Activated gamma-delta T cell (primary cell): ENCODE measurements at regions not wholly inside any gene's neighbourhood (a gene's known extent, or its start where the extent isn't known, plus 50 kb on each side); places are given as distances from the start of the nearest gene placed in this dataset.
"Not testable (repeated sequence)": the region's sequence is repeated elsewhere in the genome, so short reads cannot be mapped to it uniquely, and the experiment has no call there.

Experiments
- DNase-seq: peaks from one replicate; lab custom pipeline; 2025; lab: John Stamatoyannopoulos, UW

GRCh38 chr4:178165251-178165950 is 723.2 kb upstream of the AGA start:
- DNase-seq: no peak

- DNase-seq: no peak
Measured at GRCh38 chr4:178165951-178166308, 723.7 kb upstream of the AGA start.

DNA sequence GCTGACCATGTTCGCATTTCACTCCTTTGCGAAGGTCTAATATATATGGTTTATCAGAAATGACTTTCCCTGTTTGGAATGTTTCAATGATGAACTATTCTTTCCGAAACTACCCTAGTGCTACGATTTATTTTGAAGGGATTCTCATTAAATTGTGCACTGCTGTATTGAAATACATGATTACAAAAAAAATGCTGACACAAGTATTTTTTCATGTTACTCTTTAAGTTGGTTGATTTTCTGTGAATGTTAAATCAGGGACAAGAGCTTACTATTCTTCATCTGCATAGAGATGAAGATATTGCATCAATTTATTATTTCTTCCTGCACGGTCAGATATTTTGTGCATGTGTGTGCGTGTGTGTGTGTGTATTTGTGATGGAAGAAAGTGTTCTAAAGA is 731.5 kb upstream of the AGA start:
- no peak for DNase-seq

DNA sequence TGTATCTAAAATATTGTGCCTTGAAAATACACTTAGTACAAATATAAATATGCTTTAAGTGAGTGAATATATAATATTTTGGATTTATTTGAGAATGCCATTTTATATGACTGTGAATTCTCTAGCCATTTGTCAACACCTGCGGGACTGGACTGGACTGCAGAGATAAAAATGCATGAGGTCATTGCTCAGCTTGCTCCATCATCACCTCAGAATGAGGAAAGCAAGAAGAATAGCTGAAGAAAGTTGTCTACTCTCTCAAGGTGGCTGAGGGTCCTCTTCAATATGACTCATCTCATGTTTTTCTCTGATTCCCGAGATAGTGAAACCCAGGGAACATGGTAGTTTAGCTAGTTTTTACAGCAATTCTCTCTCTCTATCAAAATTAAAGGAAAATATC is 732.5 kb upstream of the AGA start:
- DNase-seq: no peak

- no peak for DNase-seq
Measured at GRCh38 chr4:178185517-178185916, 743.3 kb upstream of the AGA start.

- DNase-seq: no peak
Measured at GRCh38 chr4:178192611-178193010, 750.4 kb upstream of the AGA start.

GRCh38 chr4:178196751-178197374 is 754.6 kb upstream of the AGA start:
- no peak for DNase-seq

DNA sequence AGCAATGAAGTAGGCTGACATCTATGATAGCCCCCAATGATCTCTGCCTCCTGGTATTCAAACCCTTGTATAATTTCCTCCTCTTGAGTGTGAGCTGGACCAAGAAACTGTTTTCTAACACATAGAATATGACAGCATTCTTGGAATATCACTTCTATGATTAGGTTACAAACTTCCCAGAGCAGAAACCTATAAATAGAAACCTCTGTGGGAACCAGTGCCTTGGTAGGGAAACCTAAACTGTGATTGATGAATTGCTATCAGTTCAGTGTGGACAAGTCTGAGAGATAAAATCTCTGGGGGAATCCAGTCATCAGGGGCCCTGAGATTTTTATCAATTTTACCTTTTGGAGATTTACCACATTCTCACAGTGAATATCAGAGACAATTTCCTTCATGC is 756.5 kb upstream of the AGA start:
- DNase-seq: no peak

- no peak for DNase-seq
Measured at GRCh38 chr4:178202422-178202821, 760.2 kb upstream of the AGA start.

- no peak for DNase-seq
Measured at GRCh38 chr4:178205826-178206225, 763.6 kb upstream of the AGA start.

DNA sequence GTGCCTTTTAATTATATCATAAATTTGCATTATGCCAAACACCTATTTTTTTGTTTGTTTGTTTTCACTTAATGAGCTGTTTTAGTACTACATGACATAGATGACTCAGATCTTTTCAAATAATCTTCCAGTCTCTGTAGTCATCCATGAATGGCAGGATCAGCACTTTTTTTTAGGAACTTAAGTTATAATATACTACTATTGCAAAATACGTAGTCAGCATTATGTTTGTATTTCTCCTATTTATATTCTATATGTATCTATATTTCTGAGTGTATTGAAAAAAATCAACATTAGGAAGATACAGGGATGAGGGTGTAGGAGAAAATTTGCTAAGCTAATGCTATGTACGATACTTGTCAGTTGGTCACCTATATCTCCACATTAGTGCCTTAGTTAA is 773.1 kb upstream of the AGA start:
- DNase-seq: no peak

- no peak for DNase-seq
Measured at GRCh38 chr4:178215763-178216162, 773.5 kb upstream of the AGA start.

DNA sequence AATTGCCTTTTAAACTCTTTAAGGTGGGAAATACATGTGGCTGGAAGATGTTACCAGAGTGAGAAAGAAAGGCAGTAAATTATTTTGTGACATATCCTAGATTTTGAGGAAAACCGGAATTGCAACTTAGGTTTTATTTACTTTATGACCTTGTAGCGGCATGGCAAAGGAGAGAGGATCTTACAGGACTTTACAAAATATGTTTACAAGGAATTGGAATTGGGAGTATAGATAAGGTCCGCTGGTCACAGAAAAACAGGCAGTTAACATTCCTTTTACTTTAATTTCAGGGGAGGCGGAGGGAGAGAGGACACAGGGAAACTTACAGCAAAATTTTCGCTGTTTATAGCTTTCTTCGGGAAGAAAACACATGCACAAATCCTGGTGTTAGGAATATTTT is 784.2 kb upstream of the AGA start:
- not testable (repeated sequence) for DNase-seq

DNA sequence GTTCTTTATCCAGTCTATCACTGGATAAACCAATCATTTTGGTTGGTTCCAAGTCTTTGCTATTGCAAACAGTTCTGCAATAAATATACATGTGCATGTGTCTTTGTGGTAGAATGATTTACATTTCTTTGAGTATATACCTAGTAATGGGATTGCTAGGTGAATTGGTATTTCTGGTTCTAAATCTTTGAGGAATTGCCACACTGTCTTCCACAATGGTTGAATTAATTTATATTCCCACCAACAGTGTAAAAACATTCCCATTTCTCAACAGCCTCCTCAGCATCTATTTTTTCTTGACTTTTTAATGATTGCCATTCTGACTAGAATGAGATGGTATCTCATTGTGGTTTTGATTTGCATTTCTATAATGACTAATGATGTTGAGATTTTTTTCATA is 791.7 kb upstream of the AGA start:
- no peak for DNase-seq

GRCh38 chr4:178240891-178241290 is 798.7 kb upstream of the AGA start:
- no peak for DNase-seq

- no peak for DNase-seq
Measured at GRCh38 chr4:178241601-178242118, 799.4 kb upstream of the AGA start.

DNA sequence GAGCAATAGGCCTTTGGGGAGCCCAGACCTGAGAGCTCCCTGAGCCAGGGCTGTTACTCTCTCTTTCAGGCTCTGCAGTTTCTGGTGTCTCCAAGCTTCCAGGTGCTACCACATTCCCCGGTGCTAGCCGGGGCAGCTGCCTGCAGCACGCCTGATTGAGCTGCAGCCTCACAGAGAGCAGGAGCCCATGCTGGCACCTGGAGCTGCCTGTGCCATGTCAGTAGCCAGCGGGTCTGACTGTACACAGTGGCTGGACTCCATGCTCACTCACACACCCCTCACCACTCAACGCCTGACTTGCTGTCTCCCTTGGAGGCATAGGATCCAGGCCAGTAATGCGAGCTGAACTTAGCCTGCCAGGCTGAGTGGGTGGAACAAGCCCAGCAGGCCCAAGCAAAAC is 800.4 kb upstream of the AGA start:
- no peak for DNase-seq

DNA sequence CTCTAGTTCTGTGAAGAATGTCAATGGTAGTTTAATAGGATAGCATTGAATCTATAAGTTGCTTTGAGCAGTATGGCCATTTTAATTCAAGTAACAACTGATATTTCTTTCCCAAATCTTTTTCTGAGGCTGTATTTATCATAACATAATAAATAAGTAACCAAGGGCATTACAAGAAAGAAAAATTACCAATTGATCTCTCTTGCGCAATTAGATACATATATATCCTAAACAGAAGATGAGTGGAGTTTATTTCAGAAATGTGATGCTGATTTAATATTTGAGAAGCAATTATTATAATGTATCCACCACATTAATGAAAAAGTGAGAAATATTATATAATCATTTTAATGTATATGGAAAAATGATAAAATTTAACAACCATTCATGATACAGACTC is 802.5 kb upstream of the AGA start:
- no peak for DNase-seq

- no peak for DNase-seq
Measured at GRCh38 chr4:178255172-178255571, 812.9 kb upstream of the AGA start.

DNA sequence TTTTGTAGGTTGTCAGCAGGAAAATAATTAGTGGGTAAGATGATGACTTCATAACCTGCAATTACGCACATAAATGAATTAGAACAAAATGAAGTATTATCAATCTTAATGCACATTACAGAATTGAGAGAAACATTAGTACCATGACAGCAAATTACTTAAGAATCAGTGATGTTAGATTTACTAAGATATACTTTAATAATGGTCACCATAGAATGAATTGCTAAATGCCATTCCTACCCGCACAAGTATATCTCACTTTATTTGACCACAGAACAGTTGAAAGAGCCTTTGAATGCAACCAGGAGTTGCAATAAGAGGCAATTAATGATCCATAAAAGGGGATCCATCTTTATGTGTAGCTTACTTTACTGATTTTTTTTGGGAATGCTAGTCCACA is 816.4 kb upstream of the AGA start:
- DNase-seq: no peak

DNA sequence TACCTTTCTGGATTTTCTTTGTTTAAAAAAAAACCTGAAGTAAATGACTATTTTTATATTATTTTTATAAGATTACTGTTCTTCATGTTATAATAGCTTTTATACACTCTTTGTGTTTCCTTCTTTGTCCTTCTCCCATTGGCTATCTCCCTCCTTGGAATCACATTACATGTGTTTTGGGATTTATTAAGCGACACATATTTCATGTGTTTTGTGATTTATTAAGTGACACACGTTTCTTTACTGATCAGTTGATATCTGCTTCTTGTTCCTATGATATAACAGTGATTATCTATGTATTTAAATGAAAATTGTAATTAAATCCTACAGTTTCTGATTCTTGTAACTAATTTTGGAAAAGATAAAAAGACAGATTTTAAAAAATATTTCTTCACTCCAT is 817.3 kb upstream of the AGA start:
- DNase-seq: no peak

DNA sequence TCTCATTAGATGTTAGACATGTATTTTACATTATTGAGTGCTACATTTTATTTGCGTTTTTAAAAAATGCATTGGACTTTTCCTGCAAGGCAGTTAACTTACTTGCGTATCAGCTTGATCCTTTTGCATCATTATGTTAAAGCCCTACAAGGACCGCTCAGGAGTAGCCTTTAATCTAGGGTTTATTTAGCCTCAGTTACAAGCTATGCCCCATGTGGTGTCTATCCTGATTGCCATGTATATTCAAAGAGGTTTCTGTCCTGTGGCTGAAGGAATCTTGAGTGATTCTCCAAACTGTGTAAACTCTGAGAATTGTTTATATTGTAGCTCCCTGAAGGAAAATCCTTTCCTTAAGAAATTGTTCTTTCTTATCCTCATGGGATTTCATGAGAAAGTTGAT is 821.8 kb upstream of the AGA start:
- no peak for DNase-seq

GRCh38 chr4:178271386-178271785 is 829.1 kb upstream of the AGA start:
- no peak for DNase-seq

DNA sequence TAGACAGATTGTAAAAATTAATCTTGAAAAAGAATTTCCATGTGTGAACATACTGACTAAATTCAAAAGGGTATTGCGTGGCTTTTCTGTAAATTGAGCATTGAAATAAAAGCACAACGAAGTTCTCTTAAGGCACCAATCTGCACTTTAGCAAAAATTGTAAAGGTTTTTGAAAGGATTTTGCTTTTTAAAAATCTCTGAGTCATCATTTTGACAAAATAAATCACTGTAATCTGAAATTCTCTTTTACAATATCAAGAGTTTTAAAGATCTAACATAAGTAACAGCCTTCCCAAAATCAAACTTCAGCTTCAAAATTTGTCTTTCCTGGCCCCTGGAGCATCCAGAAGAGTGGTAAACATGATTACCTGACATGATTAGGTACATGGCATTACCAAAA is 830.9 kb upstream of the AGA start:
- DNase-seq: no peak
